Activated CD4-positive, alpha-beta T cell treated with anti-CD3 and anti-CD28 coated beads, Interleukin-10, Interleukin-2, amounts not matched to agents 100 ng/mL and 50 ng/mL, durations not matched to agents 16 hours and 8 hours (primary cell): ENCODE measurements at regions not wholly inside any gene's neighbourhood (a gene's known extent, or its start where the extent isn't known, plus 50 kb on each side); places are given as distances from the start of the nearest gene placed in this dataset.

ENCODE experiments used
- DNase-seq: peaks from one replicate; pipeline ENCODE4 v3.0.0-alpha.2; 2020

GRCh38 chr18:2407961-2408360 lies 163.3 kb downstream of the METTL4 start:
- DNase-seq: no peak

- DNase-seq: no peak
Observed at GRCh38 chr18:2409906-2410305, 161.4 kb downstream of the METTL4 start.

DNA sequence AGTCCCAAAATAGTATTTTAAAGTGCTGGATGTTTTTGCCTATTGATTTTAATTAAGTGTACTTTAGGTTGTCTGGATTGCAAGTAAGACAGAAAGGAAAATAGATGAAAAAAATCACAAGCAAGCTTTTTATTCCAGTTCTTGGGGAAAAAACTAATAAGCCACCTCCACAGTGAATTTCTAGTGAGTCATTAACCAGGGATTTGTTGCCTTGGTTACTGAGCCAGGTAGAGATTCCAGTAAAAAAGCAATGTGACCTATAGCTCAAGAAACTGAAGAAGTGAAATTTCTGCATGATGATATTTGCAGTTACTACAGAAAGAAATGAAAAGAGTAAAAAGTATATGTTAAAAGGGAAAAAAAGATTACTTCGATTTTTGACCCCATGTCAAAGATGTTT lies 160.6 kb downstream of the METTL4 start:
- DNase-seq: no peak

DNA sequence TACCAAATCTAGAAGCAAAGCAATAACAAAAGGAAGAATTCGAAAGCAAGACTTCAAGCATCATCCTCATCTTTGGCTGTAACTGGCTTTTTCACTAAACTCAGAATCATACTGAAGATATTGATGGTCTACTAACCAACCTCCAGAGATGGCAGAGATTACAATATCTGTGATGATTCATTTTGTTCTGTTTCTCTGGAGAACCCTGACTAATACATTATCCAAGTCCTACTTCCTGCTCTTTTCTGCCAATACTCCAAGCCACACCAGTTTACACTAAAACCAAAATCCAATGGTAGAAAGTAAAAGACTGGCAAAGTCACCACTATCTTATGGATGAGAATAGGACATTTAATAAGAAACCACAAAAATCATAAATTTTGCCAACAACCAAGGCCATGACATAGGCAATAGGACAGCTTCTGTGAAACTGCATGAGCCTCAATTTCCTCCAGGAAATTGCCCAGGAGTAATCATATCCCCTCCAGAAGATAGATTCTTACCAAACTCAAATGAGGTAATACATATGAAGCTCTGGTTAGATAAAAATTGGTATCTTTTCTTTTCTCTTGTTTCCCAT lies 159.8 kb downstream of the METTL4 start:
- peak; percentile 2 for DNase-seq

DNA sequence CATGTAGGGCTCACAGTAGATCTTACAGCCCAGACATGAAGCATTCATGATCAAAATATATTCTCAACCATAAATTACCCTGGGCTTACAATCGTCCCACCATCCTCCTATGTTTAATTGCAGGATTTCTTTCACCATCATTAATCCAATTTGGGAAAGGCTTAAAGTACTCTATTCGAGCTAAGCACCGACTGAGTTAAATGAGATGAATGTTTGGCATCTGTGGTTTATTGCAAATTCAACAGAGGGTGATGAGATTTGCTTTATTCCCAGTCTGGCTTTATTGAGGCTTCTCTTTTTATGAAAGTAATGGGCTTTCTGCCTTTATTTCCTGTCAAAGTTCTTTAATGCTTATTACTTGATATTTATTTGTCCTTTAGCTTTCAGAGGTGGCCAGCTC lies 159.0 kb downstream of the METTL4 start:
- DNase-seq: no peak

- DNase-seq: no peak
Observed at GRCh38 chr18:2412996-2413751, 158.1 kb downstream of the METTL4 start.

GRCh38 chr18:2414235-2414634 lies 157.1 kb downstream of the METTL4 start:
- no peak for DNase-seq

- DNase-seq: no peak
Observed at GRCh38 chr18:2415656-2416055, 155.6 kb downstream of the METTL4 start.

DNA sequence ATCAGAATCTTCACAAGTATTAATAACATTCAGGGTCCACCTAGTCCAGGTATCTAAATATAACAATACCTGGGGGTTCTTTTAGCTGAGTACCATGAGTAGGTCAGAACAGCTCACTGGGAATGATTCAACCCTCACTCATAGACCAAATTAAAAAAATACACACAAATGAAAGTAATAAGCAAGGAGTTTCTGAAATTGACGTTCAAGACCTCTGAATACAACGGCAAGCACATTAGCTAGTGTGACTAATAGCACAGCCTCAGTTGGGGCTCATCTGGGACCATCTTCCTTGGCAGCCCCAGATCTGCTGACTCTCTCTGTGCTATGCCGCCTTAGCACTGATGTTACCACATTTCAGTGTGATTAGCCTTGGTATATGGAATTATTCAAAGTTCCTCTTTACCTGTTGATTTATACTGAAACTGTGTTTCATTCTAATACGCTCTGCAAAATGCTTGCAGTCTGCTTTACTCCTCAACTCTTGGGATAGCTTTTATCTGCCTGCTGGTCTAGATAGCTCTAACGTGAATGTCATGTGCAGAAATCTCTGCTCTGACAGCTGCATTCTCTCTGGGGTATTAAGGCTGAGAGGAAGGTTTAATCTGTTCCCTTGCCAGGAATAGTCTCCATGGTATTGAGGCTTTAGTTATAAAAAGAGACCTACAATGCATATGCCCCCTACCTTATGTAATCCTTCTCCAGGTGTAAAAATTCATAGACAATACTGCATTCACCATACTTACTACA lies 153.3 kb downstream of the METTL4 start:
- DNase-seq: no peak

- DNase-seq: no peak
Observed at GRCh38 chr18:2420367-2420766, 150.9 kb downstream of the METTL4 start.

GRCh38 chr18:2423761-2424160 lies 147.5 kb downstream of the METTL4 start:
- DNase-seq: no peak

DNA sequence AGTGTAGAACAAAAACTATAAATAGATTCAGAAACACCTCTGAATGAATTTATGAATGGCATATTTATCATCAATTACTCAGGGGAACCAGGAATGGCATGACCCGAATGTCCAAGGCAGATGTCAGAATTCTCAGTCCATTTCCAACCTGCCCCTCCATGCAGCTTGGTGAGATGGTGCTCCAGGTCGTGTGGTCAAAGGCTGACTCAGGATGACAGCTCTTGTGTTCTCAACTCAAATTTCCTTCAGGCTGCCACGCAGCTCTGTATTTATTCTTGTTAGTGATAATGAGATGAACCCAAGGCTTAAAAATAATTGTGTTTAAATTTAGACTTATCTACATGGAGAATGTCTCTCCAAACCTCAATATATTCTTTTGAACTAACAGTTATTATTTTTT lies 146.9 kb downstream of the METTL4 start:
- no peak for DNase-seq

GRCh38 chr18:2425426-2426317 lies 145.6 kb downstream of the METTL4 start:
- no peak for DNase-seq

GRCh38 chr18:2430191-2430590 lies 141.1 kb downstream of the METTL4 start:
- DNase-seq: no peak

DNA sequence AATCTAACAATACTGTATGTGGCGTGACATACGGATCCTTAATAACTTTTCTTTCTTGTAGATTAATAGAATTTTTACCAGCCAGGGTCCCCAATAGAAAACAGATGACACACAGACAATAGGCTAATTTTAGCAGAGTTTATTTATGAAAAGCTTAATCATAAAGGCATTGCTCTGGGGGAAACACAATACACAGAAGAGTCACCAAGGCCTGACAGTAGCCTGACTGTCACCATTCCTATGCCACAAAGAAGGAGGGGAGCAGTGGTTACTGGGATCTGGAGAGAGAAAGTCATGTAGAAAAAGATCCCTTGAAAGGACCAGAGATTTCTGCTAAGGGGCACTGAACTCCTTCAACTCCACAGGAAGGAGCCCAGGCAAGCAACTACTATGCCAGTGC lies 139.5 kb downstream of the METTL4 start:
- DNase-seq: no peak

DNA sequence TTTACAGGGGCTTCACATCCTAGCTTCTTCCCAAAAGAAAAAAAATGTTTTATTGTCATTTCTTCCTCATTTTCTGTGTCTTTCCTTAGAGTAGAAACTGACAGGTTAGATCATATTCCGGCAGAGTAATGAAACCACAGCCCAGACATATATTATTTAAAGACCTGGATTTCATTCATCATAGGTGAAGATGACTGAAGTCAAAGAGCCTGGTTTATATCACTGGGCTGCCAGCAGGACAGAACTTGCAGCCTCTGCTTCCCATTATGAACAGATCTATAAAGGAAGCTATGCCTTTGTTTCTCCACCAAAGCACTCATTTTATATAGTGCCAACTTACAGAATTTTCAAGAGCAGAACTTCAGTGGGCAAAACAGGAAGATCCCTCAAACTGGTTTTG lies 137.9 kb downstream of the METTL4 start:
- no peak for DNase-seq

DNA sequence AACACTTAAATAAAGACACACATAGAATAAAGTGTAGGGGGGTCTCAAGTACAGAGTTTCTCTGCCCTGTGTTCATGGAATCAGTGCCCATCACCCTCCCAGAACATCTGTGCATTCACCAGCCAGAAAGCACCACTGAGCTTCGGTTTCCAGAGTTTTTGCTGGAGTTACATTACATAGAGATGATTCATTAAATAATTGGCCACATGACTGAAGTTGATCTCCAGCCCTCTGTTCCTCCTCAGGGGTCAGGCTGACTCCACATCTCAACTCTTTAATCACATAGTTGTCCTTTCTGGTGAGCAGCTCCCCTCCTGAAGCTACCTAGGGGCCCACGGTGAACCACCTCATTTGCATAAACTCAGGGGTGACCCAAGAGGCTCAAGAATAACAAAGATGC lies 129.8 kb downstream of the METTL4 start:
- DNase-seq: no peak

DNA sequence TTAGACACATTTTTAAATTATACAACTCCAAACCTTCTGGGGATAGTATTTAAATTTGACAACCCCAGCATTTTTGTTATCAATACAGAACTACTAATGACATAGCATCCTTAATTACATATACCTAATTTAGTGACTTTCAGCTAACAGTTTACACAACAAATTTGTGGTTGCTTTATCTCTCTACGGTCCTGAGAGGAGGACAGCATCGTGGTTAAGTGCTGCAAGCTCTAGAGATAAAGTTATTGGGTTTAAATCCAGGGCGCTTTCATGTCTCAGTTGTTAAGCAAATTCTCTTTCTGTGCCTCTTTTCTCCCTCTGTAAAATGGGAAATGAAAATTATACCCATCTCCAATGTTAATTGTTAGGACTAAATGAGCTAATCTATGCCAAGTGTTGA lies 129.3 kb downstream of the METTL4 start:
- no peak for DNase-seq

GRCh38 chr18:2442726-2443275 lies 128.5 kb downstream of the METTL4 start:
- no peak for DNase-seq

GRCh38 chr18:2444201-2444875 lies 127.0 kb downstream of the METTL4 start:
- DNase-seq: no peak

DNA sequence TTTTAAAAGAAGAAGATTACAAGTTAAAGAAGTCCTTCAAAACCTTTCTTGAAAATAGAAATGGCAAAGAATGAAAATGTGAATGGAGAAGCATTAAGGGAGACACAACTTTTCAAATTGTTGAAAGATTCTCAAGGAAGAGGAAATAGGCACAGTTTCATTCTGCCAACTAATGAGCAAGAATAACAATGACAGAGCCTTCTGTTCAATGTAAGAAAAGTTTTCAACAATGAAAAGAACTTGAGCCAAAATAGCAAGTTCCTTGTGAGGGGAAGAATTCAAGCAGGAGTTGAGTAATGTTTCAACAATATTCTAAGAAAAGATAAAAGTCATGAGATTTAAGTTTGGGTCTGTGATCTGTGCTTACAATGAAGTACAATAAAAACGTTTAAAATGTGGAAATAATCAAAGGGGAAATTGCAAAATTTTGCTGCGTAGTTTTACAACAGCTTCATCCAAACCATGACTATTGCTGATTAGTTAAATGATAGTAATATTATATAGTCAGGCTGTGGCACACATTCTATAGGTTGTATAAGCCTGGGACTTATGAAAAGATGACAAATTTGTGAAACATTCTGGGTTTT lies 122.6 kb downstream of the METTL4 start:
- no peak for DNase-seq

DNA sequence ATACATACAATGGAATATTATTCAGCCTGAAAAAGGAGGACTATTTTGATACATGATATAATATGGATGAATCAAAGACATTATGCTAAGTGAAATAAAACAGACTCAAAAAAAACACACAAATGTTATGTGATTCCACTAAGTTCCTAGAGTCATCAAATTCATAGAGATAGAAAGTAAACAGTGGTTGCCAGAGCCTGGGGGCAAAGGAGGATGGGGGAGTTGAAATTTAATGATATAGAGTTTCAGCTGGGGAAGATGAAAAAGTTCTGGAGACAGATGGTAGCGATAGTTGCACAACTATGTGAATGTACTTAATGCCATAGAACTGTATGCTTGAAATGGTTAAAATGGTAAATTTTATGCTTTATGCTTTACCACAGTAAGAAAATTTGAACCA lies 119.7 kb downstream of the METTL4 start:
- no peak for DNase-seq
